HL-60 (cell line): ENCODE measurements at regions not wholly inside any gene's neighbourhood (a gene's known extent, or its start where the extent isn't known, plus 50 kb on each side); places are given as distances from the start of the nearest gene placed in this dataset.

Experiments
- CTCF ChIP-seq: IDR thresholded peaks from one replicate; pipeline ENCODE4 v1.5.1; 2011; ENCODE audit warnings: low read length, control low read depth, inconsistent platforms; ENCODE audit not compliant: insufficient read depth
- GABPA ChIP-seq: IDR thresholded peaks from 2 replicates; pipeline ENCODE4 v1.6.1; 2012; ENCODE audit warnings: low read depth
- POLR2AphosphoS5 ChIP-seq: IDR thresholded peaks from 2 replicates; pipeline ENCODE4 v1.6.1; 2012; ENCODE audit warnings: low read depth
- REST ChIP-seq: IDR thresholded peaks from 2 replicates; pipeline ENCODE4 v1.6.1; 2012; ENCODE audit warnings: low read depth; ENCODE audit not compliant: insufficient replicate concordance

- no peak for TF ChIP-seq CTCF
- TF ChIP-seq REST: no peak
- no peak for TF ChIP-seq POLR2AphosphoS5
- no peak for TF ChIP-seq GABPA
Observed at GRCh38 chr5:107224272-107224671, 446.5 kb downstream of the EFNA5 start.
